H9 (cell line): ENCODE measurements at regions not wholly inside any gene's neighbourhood (a gene's known extent, or its start where the extent isn't known, plus 50 kb on each side); places are given as distances from the start of the nearest gene placed in this dataset.

Source experiments
- DNase-seq: peaks from one replicate; pipeline ENCODE4 v3.0.0-alpha.2; 2017
- H2AFZ ChIP-seq: one replicate; pipeline ENCODE4 v1.6.1; 2013; ENCODE audit warnings: mild to moderate bottlenecking, low read length, control low read depth, moderate library complexity
- H2AK5ac ChIP-seq: 2 replicates; pipeline ENCODE4 v1.6.1; 2013; ENCODE audit warnings: low read length, control low read depth, mixed read lengths; ENCODE audit not compliant: insufficient read length
- H2BK120ac ChIP-seq: one replicate; pipeline ENCODE4 v1.6.1; 2013; ENCODE audit warnings: low read depth, mild to moderate bottlenecking, low read length, control low read depth, inconsistent platforms; ENCODE audit not compliant: poor library complexity, severe bottlenecking
- H2BK12ac ChIP-seq: 2 replicates; pipeline ENCODE4 v1.6.1; 2013; ENCODE audit warnings: low read length, control low read depth, mixed read lengths, low read depth; ENCODE audit not compliant: insufficient read length
- H2BK15ac ChIP-seq: 2 replicates; pipeline ENCODE4 v1.6.1; 2013; ENCODE audit warnings: low read depth, low read length, control low read depth
- H2BK20ac ChIP-seq: one replicate; pipeline ENCODE4 v1.6.1; 2013; ENCODE audit warnings: low read depth, mild to moderate bottlenecking, low read length, control low read depth, inconsistent platforms; ENCODE audit not compliant: poor library complexity, severe bottlenecking
- H2BK5ac ChIP-seq: 2 replicates; pipeline ENCODE4 v1.6.1; 2013; ENCODE audit warnings: low read length, control low read depth, mixed read lengths; ENCODE audit not compliant: insufficient read length
- H3K14ac ChIP-seq: 2 replicates; pipeline ENCODE4 v1.6.1; 2013; ENCODE audit warnings: low read length, control low read depth; ENCODE audit not compliant: insufficient read depth
- H3K18ac ChIP-seq: 2 replicates; pipeline ENCODE4 v1.6.1; 2013; ENCODE audit warnings: low read depth, mild to moderate bottlenecking, mixed read lengths, low read length, control low read depth; ENCODE audit not compliant: insufficient read length
- H3K23ac ChIP-seq: 2 replicates; pipeline ENCODE4 v1.6.1; 2013; ENCODE audit warnings: low read length, control low read depth, mixed read lengths, low read depth; ENCODE audit not compliant: insufficient read length
- H3K23me2 ChIP-seq: 2 replicates; pipeline ENCODE4 v1.6.1; 2013; ENCODE audit warnings: low read depth, mild to moderate bottlenecking, mixed read lengths, low read length, control low read depth; ENCODE audit not compliant: insufficient read length, poor library complexity, severe bottlenecking
- H3K27ac ChIP-seq: 2 replicates; pipeline ENCODE4 v1.5.1; 2013; ENCODE audit warnings: low read length, control low read depth, mixed read lengths, low read depth; ENCODE audit not compliant: insufficient read length
- H3K27me3 ChIP-seq: 2 replicates; pipeline ENCODE4 v1.6.1; 2013; ENCODE audit warnings: low read length, control low read depth, inconsistent platforms; ENCODE audit not compliant: insufficient read depth
- H3K4ac ChIP-seq: 2 replicates; pipeline ENCODE4 v1.6.1; 2013; ENCODE audit warnings: low read depth, mild to moderate bottlenecking, control low read depth, inconsistent platforms, low read length, moderate library complexity
- H3K4me1 ChIP-seq: 2 replicates; pipeline ENCODE4 v1.6.1; 2013; ENCODE audit warnings: low read length, control low read depth, inconsistent platforms; ENCODE audit not compliant: insufficient read depth
- H3K4me2 ChIP-seq: 2 replicates; pipeline ENCODE4 v1.6.1; 2013; ENCODE audit warnings: low read length, control low read depth, mixed read lengths; ENCODE audit not compliant: insufficient read length, insufficient read depth
- H3K56ac ChIP-seq: 2 replicates; pipeline ENCODE4 v1.6.1; 2013; ENCODE audit warnings: low read depth, mild to moderate bottlenecking, mixed read lengths, low read length, control low read depth; ENCODE audit not compliant: insufficient read length
- H3K79me1 ChIP-seq: 2 replicates; pipeline ENCODE4 v1.6.1; 2013; ENCODE audit warnings: low read depth, mild to moderate bottlenecking, moderate library complexity, low read length, control low read depth, inconsistent platforms; ENCODE audit not compliant: insufficient read depth, poor library complexity, severe bottlenecking
- H3K79me2 ChIP-seq: 2 replicates; pipeline ENCODE4 v1.6.1; 2013; ENCODE audit warnings: low read length, control low read depth, inconsistent platforms; ENCODE audit not compliant: insufficient read depth
- H3K9ac ChIP-seq: 2 replicates; pipeline ENCODE4 v1.6.1; 2013; ENCODE audit warnings: low read length, control low read depth, mixed read lengths; ENCODE audit not compliant: insufficient read length; ENCODE audit errors: extremely low read depth
- H3K9me3 ChIP-seq: one replicate; pipeline ENCODE4 v1.6.1; 2013; ENCODE audit warnings: low read depth, low read length, inconsistent platforms; ENCODE audit not compliant: control insufficient read depth
- H3T11ph ChIP-seq: one replicate; pipeline ENCODE4 v1.6.1; 2013; ENCODE audit warnings: mild to moderate bottlenecking, low read length, control low read depth, inconsistent platforms
- H4K20me1 ChIP-seq: one replicate; pipeline ENCODE4 v1.6.1; 2013; ENCODE audit not compliant: control insufficient read depth, insufficient read length, insufficient read depth
- H4K5ac ChIP-seq: 2 replicates; pipeline ENCODE4 v1.6.1; 2013; ENCODE audit warnings: low read depth, mild to moderate bottlenecking, mixed read lengths, low read length, control low read depth; ENCODE audit not compliant: insufficient read length
- H4K8ac ChIP-seq: replicated peaks from 2 replicates; pipeline ENCODE4 v1.6.1; 2013; ENCODE audit warnings: low read length, control low read depth, mixed read lengths, low read depth; ENCODE audit not compliant: insufficient read length
- H4K91ac ChIP-seq: 2 replicates; pipeline ENCODE4 v1.6.1; 2013; ENCODE audit warnings: low read depth, mild to moderate bottlenecking, moderate library complexity, mixed read lengths, low read length, control low read depth; ENCODE audit not compliant: insufficient read length
- H3K27ac Mint-ChIP-seq, 3 experiments: 2 replicates in 2 of 3; 3 replicates in 1 of 3; pipeline ENCODE4 v1.8.0; 2020 to 2021; ENCODE audit warnings: mixed read lengths in 3 of 3, mild to moderate bottlenecking in 1 of 3, moderate library complexity in 1 of 3
- H3K27me3 Mint-ChIP-seq: 2 replicates; pipeline ENCODE4 v1.8.0; 2021; ENCODE audit warnings: low read depth, mild to moderate bottlenecking, moderate library complexity, mixed read lengths
- H3K36me3 Mint-ChIP-seq, 3 experiments: 2 replicates in 2 of 3; 3 replicates in 1 of 3; pipeline ENCODE4 v1.8.0; 2020 to 2021; ENCODE audit warnings: low read depth in 3 of 3, mixed read lengths in 3 of 3; ENCODE audit not compliant: insufficient read depth in 1 of 3
- H3K4me1 Mint-ChIP-seq, 2 experiments: 2 replicates each; pipeline ENCODE4 v1.8.0; 2020; ENCODE audit warnings: mixed read lengths in 2 of 2
- H3K4me3 Mint-ChIP-seq, 2 experiments: 2 replicates in 1 of 2; 3 replicates in 1 of 2; pipeline ENCODE4 v1.8.0; 2020 to 2021; ENCODE audit warnings: mild to moderate bottlenecking in 2 of 2, mixed read lengths in 2 of 2, moderate library complexity in 1 of 2
- H3K9me3 Mint-ChIP-seq, 2 experiments: 2 replicates in 1 of 2; 3 replicates in 1 of 2; pipeline ENCODE4 v1.8.0; 2020; ENCODE audit warnings: mild to moderate bottlenecking in 2 of 2, mixed read lengths in 2 of 2, moderate library complexity in 1 of 2
- TF ChIP-seq, protein P1 (sequence below): fragments of 200-600 bp; sonication (generic); conservative IDR thresholded peaks from 3 replicates; pipeline ENCODE4 v1.8.0; 2021; ENCODE audit warnings: antibody characterized with exemption, mild to moderate bottlenecking

DNA sequence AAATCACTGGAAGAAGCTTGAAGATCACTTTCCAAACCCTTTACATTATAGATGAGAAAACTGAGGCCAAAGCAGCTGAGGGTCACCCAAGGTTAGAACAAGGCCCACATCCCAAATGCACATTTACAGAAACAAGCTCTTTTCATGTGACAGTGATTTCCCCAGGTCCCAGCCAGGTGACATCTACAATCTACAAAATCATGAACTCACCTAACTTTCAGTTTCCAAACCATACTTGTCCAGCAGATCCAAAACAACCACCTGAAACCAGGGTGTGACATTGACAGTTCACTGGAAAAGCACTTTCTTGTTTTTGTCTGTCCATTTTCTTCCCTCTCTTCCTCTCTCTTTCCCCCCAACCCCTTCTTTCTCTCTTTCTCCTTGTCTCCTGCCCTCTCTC is 132.2 kb upstream of the PRICKLE2 start:
- Mint-ChIP-seq H3K27me3 (no peaks in the 10 kb centered on the region), H3K4me1 (peaks cover 9 to 29% of the 10 kb centered on the region in 2 experiments), H3K4me3 (no peak overlapping the region), H3K36me3 (no peaks in the 10 kb centered on the region), H3K9me3 (no peaks in the 10 kb centered on the region), H3K27ac (no peak overlapping the region)
- Histone ChIP-seq H3K27me3 (0 out of 2 replicates have a peak, but pooled peaks cover 1% of the 10 kb centered on the region), H2BK12ac (no peak overlapping the region), H3K4ac (no peak overlapping the region), H3K23ac (no peak overlapping the region), H2BK20ac (no peak overlapping the region), H4K8ac (no peak overlapping the region), H4K5ac (no peak overlapping the region), H4K20me1 (no peaks in the 10 kb centered on the region), H3K9me3 (no peaks in the 10 kb centered on the region), H2AFZ (no peak overlapping the region), H2BK5ac (no peak overlapping the region), H3K27ac (no peak overlapping the region), H3K4me2 (no peak overlapping the region), H3K23me2 (no peaks in the 10 kb centered on the region), H3K56ac (no peak overlapping the region), H3K14ac (no peak overlapping the region), H4K91ac (no peak overlapping the region), H2AK5ac (no peak overlapping the region), H2BK15ac (no peak overlapping the region), H3K79me1 (no peaks in the 10 kb centered on the region), H3K79me2 (no peaks in the 10 kb centered on the region), H3K18ac (no peak overlapping the region), H3K4me1 (0 out of 2 replicates have a peak, but pooled peaks cover 8% of the 10 kb centered on the region), H2BK120ac (no peak overlapping the region), H3T11ph (no peak overlapping the region), H3K9ac (no peak overlapping the region)
- DNase-seq: no peak
- TF ChIP-seq, protein P1, sequence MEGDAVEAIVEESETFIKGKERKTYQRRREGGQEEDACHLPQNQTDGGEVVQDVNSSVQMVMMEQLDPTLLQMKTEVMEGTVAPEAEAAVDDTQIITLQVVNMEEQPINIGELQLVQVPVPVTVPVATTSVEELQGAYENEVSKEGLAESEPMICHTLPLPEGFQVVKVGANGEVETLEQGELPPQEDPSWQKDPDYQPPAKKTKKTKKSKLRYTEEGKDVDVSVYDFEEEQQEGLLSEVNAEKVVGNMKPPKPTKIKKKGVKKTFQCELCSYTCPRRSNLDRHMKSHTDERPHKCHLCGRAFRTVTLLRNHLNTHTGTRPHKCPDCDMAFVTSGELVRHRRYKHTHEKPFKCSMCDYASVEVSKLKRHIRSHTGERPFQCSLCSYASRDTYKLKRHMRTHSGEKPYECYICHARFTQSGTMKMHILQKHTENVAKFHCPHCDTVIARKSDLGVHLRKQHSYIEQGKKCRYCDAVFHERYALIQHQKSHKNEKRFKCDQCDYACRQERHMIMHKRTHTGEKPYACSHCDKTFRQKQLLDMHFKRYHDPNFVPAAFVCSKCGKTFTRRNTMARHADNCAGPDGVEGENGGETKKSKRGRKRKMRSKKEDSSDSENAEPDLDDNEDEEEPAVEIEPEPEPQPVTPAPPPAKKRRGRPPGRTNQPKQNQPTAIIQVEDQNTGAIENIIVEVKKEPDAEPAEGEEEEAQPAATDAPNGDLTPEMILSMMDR: no peak
